ENCODE measurements at regions not wholly inside any gene's neighbourhood (a gene's known extent, or its start where the extent isn't known, plus 50 kb on each side); places are given as distances from the start of the nearest gene placed in this dataset.
"Not testable (repeated sequence)": the region's sequence is repeated elsewhere in the genome, so short reads cannot be mapped to it uniquely, and the experiment has no call there.

DNA sequence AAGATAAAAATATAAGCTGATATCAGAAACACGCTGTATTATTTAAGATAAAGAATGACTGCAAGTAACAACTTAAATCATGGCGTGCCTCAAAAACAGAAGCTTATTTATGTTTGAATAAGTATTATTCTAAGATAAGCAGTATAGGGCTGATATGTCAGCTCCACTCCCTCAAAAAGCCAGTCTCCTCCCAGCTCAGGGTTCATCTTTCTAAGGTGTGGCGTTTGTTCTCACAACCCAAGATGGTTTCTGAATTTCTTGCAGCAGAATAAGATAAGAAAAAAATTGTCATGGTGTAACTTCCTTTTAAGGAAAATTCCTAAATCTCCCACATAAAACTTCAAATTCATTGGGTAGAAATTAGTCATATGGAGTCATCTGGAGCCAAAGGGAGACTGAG, 166.1 kb upstream of the POU1F1 start:
- intact Hi-C loops (cut with DNase I; ENCODE audit: low total_unique reads) = no loop called here
- no peaks in the 10 kb centered on the region for H3K9me3 ChIP-seq
- no peaks in the 10 kb centered on the region for H3K36me3 ChIP-seq (ENCODE audit: low read depth, missing control alignments)
- H3K27me3 ChIP-seq = no peaks in the 10 kb centered on the region
- no peak overlapping the region for H3K27ac ChIP-seq
- 42 to 50% methylated on average over 3 of the region's 3 CpGs for WGBS, 2 donors
- no peak for DNase-seq
- no peaks in the 10 kb centered on the region for H3K4me1 ChIP-seq
- H3K4me3 ChIP-seq = no peak overlapping the region
- TF ChIP-seq POLR2A (IDR thresholded peaks at IDR 0.05) = no peak
- TF ChIP-seq, protein P1, sequence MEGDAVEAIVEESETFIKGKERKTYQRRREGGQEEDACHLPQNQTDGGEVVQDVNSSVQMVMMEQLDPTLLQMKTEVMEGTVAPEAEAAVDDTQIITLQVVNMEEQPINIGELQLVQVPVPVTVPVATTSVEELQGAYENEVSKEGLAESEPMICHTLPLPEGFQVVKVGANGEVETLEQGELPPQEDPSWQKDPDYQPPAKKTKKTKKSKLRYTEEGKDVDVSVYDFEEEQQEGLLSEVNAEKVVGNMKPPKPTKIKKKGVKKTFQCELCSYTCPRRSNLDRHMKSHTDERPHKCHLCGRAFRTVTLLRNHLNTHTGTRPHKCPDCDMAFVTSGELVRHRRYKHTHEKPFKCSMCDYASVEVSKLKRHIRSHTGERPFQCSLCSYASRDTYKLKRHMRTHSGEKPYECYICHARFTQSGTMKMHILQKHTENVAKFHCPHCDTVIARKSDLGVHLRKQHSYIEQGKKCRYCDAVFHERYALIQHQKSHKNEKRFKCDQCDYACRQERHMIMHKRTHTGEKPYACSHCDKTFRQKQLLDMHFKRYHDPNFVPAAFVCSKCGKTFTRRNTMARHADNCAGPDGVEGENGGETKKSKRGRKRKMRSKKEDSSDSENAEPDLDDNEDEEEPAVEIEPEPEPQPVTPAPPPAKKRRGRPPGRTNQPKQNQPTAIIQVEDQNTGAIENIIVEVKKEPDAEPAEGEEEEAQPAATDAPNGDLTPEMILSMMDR (IDR thresholded peaks at IDR 0.05) = no peak

DNA sequence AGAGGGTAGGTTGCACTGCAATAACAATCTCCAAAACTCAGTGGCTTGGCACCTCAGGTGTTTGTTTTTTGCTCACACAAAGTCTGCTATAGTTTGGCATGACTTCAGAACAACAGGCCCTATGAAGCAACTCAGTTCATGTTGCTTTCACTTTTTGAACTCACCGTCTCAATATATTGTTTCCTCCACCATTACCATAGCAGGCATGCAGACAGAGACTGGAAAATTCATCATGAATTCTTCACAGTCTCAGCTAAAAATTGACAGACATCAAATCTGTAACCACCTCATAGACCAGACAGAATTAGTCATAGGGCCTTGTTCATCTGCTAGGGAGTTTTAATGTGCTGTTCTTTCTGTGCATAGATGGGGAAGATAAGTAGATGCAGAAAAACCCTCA, 161.4 kb upstream of the POU1F1 start:
- intact Hi-C loops (cut with DNase I; ENCODE audit: low total_unique reads) = no loop called here
- Histone ChIP-seq H3K4me1 (no peaks in the 10 kb centered on the region), H3K4me3 (no peak overlapping the region), H3K27ac (no peak overlapping the region), H3K36me3 (ENCODE audit: low read depth, missing control alignments) (no peaks in the 10 kb centered on the region), H3K27me3 (no peaks in the 10 kb centered on the region), H3K9me3 (no peaks in the 10 kb centered on the region)
- DNase-seq = no peak
- 73 to 91% methylated on average over 1 of the region's 1 CpG for WGBS, 2 donors
- TF ChIP-seq POLR2A (IDR thresholded peaks at IDR 0.05) = no peak
- TF ChIP-seq, protein P1 (IDR thresholded peaks at IDR 0.05) = no peak

DNA sequence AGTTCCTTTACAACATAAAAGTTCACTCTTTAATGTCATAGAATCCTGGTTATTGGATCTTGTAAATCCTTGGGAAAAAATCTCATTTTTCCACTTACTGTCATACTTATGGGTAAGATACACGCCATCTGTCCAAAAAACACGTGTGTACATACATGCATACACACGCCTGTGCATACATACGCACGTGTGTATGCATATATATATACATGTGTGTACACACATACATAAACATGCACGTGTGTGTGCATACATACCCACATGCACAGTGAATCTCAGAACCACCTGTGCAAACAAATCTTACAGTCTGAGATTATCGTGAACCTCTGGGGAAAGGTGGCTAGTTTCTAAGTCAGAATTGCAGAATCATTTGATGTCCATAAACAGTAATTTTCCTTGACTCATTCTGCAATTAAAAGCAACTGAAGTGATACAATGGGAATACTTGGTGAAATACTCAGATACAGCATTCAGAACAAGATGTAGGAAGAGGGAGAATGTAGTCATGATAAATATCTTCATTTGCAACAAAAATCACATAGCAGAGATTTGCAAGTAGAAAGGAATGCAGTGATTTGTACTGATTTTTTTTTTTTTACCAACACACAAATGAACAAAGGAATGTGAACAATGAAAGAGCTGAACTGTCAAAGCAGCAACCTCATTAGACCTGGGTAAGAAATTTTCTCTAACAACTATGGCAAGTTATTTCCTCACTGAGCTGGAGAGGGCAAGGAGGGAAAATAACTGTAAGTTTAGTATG, 160.6 kb upstream of the POU1F1 start:
- no peak for DNase-seq
- Histone ChIP-seq H3K4me1 (no peaks in the 10 kb centered on the region), H3K27me3 (no peaks in the 10 kb centered on the region), H3K4me3 (no peak overlapping the region), H3K9me3 (no peaks in the 10 kb centered on the region), H3K36me3 (ENCODE audit: low read depth, missing control alignments) (no peaks in the 10 kb centered on the region), H3K27ac (no peak overlapping the region)
- TF ChIP-seq, protein P1 (IDR thresholded peaks at IDR 0.05) = no peak
- TF ChIP-seq POLR2A (IDR thresholded peaks at IDR 0.05) = no peak
- intact Hi-C loops (cut with DNase I; ENCODE audit: low total_unique reads) = no loop called here
- 81 to 87% methylated on average over 7 of the region's 7 CpGs for WGBS, 2 donors

DNA sequence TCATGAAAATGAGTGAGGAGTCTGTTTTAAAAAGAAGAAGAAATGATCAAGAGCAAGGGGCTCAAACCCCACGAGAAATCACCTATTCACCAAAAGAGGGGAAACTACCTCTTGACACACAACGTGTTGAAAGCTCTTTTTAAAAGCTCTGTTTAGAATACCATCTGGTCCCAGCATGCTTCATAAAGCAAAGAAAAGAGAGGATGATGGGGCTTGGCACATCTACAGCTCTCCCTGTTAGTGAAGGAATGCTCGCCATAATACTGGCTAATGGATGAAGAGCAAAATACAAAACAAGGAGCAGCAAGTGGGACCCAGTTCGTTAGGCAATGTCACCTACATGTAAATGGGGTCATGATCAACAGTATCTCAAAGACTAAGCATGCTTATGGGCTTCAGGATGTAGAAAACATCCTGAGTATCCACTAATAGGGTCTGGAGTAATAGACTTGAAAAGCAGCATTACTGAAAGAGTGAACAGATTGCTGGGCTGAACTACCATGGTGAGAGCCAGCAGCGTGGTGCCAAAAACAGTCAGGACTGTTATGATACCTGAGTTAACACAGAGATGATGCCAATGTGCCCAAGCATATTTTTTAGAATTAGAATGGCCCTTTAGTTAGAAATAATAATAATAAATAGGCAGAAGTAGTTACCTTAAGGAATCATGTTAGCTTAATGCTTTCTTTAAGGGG, 159.7 kb upstream of the POU1F1 start:
- Histone ChIP-seq H3K9me3 (no peaks in the 10 kb centered on the region), H3K27ac (no peak overlapping the region), H3K36me3 (ENCODE audit: low read depth, missing control alignments) (no peaks in the 10 kb centered on the region), H3K4me1 (no peaks in the 10 kb centered on the region), H3K27me3 (no peaks in the 10 kb centered on the region), H3K4me3 (no peak overlapping the region)
- no peak for TF ChIP-seq POLR2A (IDR thresholded peaks at IDR 0.05)
- TF ChIP-seq, protein P1 (IDR thresholded peaks at IDR 0.05) = no peak
- DNase-seq = no peak
- WGBS, 2 donors = 44 to 47% methylated on average over 5 of the region's 5 CpGs
- intact Hi-C loops (cut with DNase I; ENCODE audit: low total_unique reads) = no loop called here

DNA sequence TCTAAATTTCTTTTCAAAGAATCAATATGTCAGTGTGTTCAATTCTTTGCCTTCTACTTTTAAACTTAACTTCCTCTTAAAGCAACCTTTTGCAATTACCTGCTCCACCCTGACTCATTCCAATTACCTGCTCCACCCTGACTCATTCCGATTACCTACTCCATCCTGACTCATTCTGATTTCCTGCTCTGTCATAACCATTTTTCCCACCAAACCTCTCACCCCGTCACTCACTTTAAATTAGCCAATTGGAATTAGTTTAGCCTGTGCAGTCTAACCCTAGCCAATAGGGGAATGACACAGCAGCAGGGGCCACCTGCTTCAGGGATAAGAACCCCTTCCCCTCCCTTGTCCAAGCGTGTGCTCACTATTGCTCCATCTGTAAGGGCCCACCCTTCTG, 157.1 kb upstream of the POU1F1 start:
- intact Hi-C loops (cut with DNase I; ENCODE audit: low total_unique reads); DNase-seq; H3K9me3 ChIP-seq; H3K4me1 ChIP-seq; H3K36me3 ChIP-seq (ENCODE audit: low read depth, missing control alignments); H3K27ac ChIP-seq; H3K4me3 ChIP-seq; H3K27me3 ChIP-seq: not testable (repeated sequence)
- WGBS, 2 donors = 54 to 67% methylated on average over 3 of the region's 3 CpGs
